ENCODE measurements at regions not wholly inside any gene's neighbourhood (a gene's known extent, or its start where the extent isn't known, plus 50 kb on each side); places are given as distances from the start of the nearest gene placed in this dataset.

- no peak overlapping the region for H3K4me3 ChIP-seq (ENCODE audit: low read depth in 1 of 2, low read length in 1 of 2)
- no peaks in the 10 kb centered on the region for H3K4me1 ChIP-seq (ENCODE audit: control insufficient read depth in 1 of 2, insufficient read depth in 1 of 2, low read depth in 1 of 2, low read length in 1 of 2)
- no peak overlapping the region for H3K27ac ChIP-seq
- no peak for TF ChIP-seq CTCF (IDR thresholded peaks at IDR 0.05)
- no peaks in the 10 kb centered on the region for H3K36me3 ChIP-seq
- H3K9me3 ChIP-seq: no peaks in the 10 kb centered on the region
- H3K27me3 ChIP-seq: no peaks in the 10 kb centered on the region
Measured at GRCh38 chr14:101171650-101172049, 268.1 kb upstream of the RTL1 start.

- no peak overlapping the region for H3K27ac ChIP-seq
- H3K36me3 ChIP-seq: no peaks in the 10 kb centered on the region
- H3K4me3 ChIP-seq (ENCODE audit: low read depth in 1 of 2, low read length in 1 of 2): no peak overlapping the region
- TF ChIP-seq CTCF (IDR thresholded peaks at IDR 0.05): no peak
- H3K9me3 ChIP-seq: no peaks in the 10 kb centered on the region
- no peaks in the 10 kb centered on the region for H3K4me1 ChIP-seq (ENCODE audit: control insufficient read depth in 1 of 2, insufficient read depth in 1 of 2, low read depth in 1 of 2, low read length in 1 of 2)
- H3K27me3 ChIP-seq: no peaks in the 10 kb centered on the region
Measured at GRCh38 chr14:101173698-101174521, 270.4 kb upstream of the RTL1 start.

GRCh38 chr14:101174522-101174838 lies 271.0 kb upstream of the RTL1 start:
- Histone ChIP-seq H3K4me1 (ENCODE audit: control insufficient read depth in 1 of 2, insufficient read depth in 1 of 2, low read depth in 1 of 2, low read length in 1 of 2) (no peaks in the 10 kb centered on the region), H3K27ac (no peak overlapping the region), H3K36me3 (no peaks in the 10 kb centered on the region), H3K9me3 (no peaks in the 10 kb centered on the region), H3K4me3 (ENCODE audit: low read depth in 1 of 2, low read length in 1 of 2) (no peak overlapping the region), H3K27me3 (no peaks in the 10 kb centered on the region)
- TF ChIP-seq CTCF (IDR thresholded peaks at IDR 0.05): no peak

- Histone ChIP-seq H3K4me1 (ENCODE audit: control insufficient read depth in 1 of 2, insufficient read depth in 1 of 2, low read depth in 1 of 2, low read length in 1 of 2) (no peaks in the 10 kb centered on the region), H3K36me3 (no peaks in the 10 kb centered on the region), H3K27me3 (no peaks in the 10 kb centered on the region), H3K9me3 (no peaks in the 10 kb centered on the region), H3K4me3 (ENCODE audit: low read depth in 1 of 2, low read length in 1 of 2) (no peak overlapping the region), H3K27ac (no peak overlapping the region)
- no peak for TF ChIP-seq CTCF (IDR thresholded peaks at IDR 0.05)
Measured at GRCh38 chr14:101174980-101175606, 271.6 kb upstream of the RTL1 start.

GRCh38 chr14:101175731-101176534 lies 272.4 kb upstream of the RTL1 start:
- H3K36me3 ChIP-seq: no peaks in the 10 kb centered on the region
- no peak overlapping the region for H3K4me3 ChIP-seq (ENCODE audit: low read depth in 1 of 2, low read length in 1 of 2)
- TF ChIP-seq CTCF (IDR thresholded peaks at IDR 0.05): no peak
- H3K27ac ChIP-seq: no peak overlapping the region
- H3K9me3 ChIP-seq: no peaks in the 10 kb centered on the region
- H3K27me3 ChIP-seq: no peaks in the 10 kb centered on the region
- no peaks in the 10 kb centered on the region for H3K4me1 ChIP-seq (ENCODE audit: control insufficient read depth in 1 of 2, insufficient read depth in 1 of 2, low read depth in 1 of 2, low read length in 1 of 2)
